IgD-negative memory B cell (primary cell): ENCODE measurements at regions not wholly inside any gene's neighbourhood (a gene's known extent, or its start where the extent isn't known, plus 50 kb on each side); places are given as distances from the start of the nearest gene placed in this dataset.

Experiments
- H3K27ac Mint-ChIP-seq, 3 donors: one replicate each; pipeline ENCODE4 v1.8.0; 2020 to 2022; ENCODE audit warnings: mild to moderate bottlenecking in 3 of 3, mixed read lengths in 3 of 3, moderate library complexity in 1 of 3
- H3K27me3 Mint-ChIP-seq: one replicate; pipeline ENCODE4 v1.8.0; 2021; ENCODE audit warnings: mixed read lengths
- H3K36me3 Mint-ChIP-seq: one replicate; pipeline ENCODE4 v1.8.0; 2020; ENCODE audit warnings: mild to moderate bottlenecking, mixed read lengths
- H3K4me1 Mint-ChIP-seq, 3 donors: one replicate each; pipeline ENCODE4 v1.8.0; 2020 to 2022; ENCODE audit warnings: mixed read lengths in 3 of 3, mild to moderate bottlenecking in 1 of 3
- H3K4me3 Mint-ChIP-seq, 4 donors: one replicate each; pipeline ENCODE4 v1.8.0; 2020 to 2022; ENCODE audit warnings: mild to moderate bottlenecking in 4 of 4, mixed read lengths in 4 of 4, moderate library complexity in 3 of 4
- H3K9me3 Mint-ChIP-seq, 3 donors: one replicate each; pipeline ENCODE4 v1.8.0; 2020 to 2021; ENCODE audit warnings: mixed read lengths in 3 of 3, mild to moderate bottlenecking in 1 of 3

GRCh38 chr1:65486613-65487012 lies 66.1 kb downstream of the LEPR start:
- no peak overlapping the region for H3K27ac Mint-ChIP-seq
- no peaks in the 10 kb centered on the region for H3K36me3 Mint-ChIP-seq
- H3K9me3 Mint-ChIP-seq: no peaks in the 10 kb centered on the region
- no peaks in the 10 kb centered on the region for H3K27me3 Mint-ChIP-seq
- H3K4me1 Mint-ChIP-seq: no peaks in the 10 kb centered on the region
- no peak overlapping the region for H3K4me3 Mint-ChIP-seq

DNA sequence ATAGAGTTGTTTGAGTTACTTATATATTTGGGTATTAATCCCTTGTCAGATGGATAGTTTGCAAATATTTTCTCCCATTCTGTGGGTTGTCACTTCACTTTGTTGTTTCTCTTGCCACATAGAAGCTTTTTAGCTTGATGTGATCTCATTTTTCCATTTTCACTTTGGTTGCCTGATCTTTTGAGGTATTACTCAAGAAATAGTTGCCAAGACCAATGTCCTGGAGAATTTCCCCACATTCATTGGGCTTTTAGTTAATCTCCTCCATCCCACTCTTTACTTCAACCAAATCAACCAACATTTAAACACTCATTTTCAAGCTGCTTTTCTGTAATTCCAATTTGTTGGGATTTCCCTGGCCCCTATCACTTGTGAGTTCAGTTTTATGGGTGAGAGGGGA lies 69.0 kb downstream of the LEPR start:
- Mint-ChIP-seq H3K27me3 (no peaks in the 10 kb centered on the region), H3K9me3 (peaks cover 0 to 2% (median 0%) of the 10 kb centered on the region in 3 donors), H3K4me3 (no peak overlapping the region), H3K4me1 (no peaks in the 10 kb centered on the region), H3K36me3 (peaks cover 3% of the 10 kb centered on the region), H3K27ac (no peak overlapping the region)

GRCh38 chr1:65490231-65491009 lies 70.0 kb downstream of the LEPR start:
- H3K36me3 Mint-ChIP-seq: peaks cover 3% of the 10 kb centered on the region
- H3K4me1 Mint-ChIP-seq: no peaks in the 10 kb centered on the region
- no peak overlapping the region for H3K4me3 Mint-ChIP-seq
- peaks cover under 1% of the 10 kb centered on the region for H3K27me3 Mint-ChIP-seq
- H3K9me3 Mint-ChIP-seq: peaks cover 0 to 2% (median 0%) of the 10 kb centered on the region in 3 donors
- H3K27ac Mint-ChIP-seq: no peak overlapping the region

GRCh38 chr1:65491472-65491871 lies 71.0 kb downstream of the LEPR start:
- Mint-ChIP-seq H3K4me3 (no peak overlapping the region), H3K27me3 (peaks cover 4% of the 10 kb centered on the region), H3K9me3 (peaks cover 0 to 5% (median 0%) of the 10 kb centered on the region in 3 donors), H3K36me3 (peaks cover 3% of the 10 kb centered on the region), H3K4me1 (no peaks in the 10 kb centered on the region), H3K27ac (no peak overlapping the region)

- H3K27me3 Mint-ChIP-seq: peaks cover 4% of the 10 kb centered on the region
- peaks cover 3% of the 10 kb centered on the region for H3K36me3 Mint-ChIP-seq
- peaks cover 0 to 6% (median 0%) of the 10 kb centered on the region in 3 donors for H3K9me3 Mint-ChIP-seq
- H3K4me1 Mint-ChIP-seq: no peaks in the 10 kb centered on the region
- H3K4me3 Mint-ChIP-seq: no peak overlapping the region
- no peak overlapping the region for H3K27ac Mint-ChIP-seq
Measured at GRCh38 chr1:65493802-65494201, 73.3 kb downstream of the LEPR start.

- peaks cover 3% of the 10 kb centered on the region for H3K36me3 Mint-ChIP-seq
- peaks cover 4% of the 10 kb centered on the region for H3K27me3 Mint-ChIP-seq
- H3K4me3 Mint-ChIP-seq: no peak overlapping the region
- H3K9me3 Mint-ChIP-seq: peaks cover 0 to 6% (median 0%) of the 10 kb centered on the region in 3 donors
- no peaks in the 10 kb centered on the region for H3K4me1 Mint-ChIP-seq
- no peak overlapping the region for H3K27ac Mint-ChIP-seq
Measured at GRCh38 chr1:65494671-65495070, 74.2 kb downstream of the LEPR start.

DNA sequence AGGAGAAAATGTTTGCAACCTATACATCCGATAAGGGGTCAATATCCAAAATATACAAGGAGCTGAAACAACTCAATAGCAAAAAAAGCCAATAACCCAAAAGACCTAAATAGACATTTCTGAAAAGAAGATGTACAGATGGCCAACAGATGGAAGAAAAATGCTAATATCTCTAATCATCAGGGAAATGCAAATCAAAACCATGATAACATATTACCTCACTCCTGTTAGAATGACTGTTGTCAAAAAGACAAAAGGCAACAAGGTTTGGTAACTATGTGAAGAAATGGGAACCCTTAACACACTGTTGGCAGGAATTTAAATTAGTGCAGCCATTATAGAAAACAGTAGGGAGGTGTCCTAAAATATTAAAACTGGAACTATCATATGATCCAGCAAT lies 74.7 kb downstream of the LEPR start:
- Mint-ChIP-seq H3K9me3 (peaks cover 0 to 6% (median 0%) of the 10 kb centered on the region in 3 donors), H3K4me3 (no peak overlapping the region), H3K27me3 (peaks cover 4% of the 10 kb centered on the region), H3K36me3 (peaks cover 3% of the 10 kb centered on the region), H3K4me1 (no peaks in the 10 kb centered on the region), H3K27ac (no peak overlapping the region)

GRCh38 chr1:65497256-65497830 lies 76.9 kb downstream of the LEPR start:
- Mint-ChIP-seq H3K9me3 (peaks cover 0 to 6% (median 0%) of the 10 kb centered on the region in 3 donors), H3K27me3 (peaks cover 4% of the 10 kb centered on the region), H3K4me3 (no peak overlapping the region), H3K27ac (no peak overlapping the region), H3K36me3 (peaks cover 3% of the 10 kb centered on the region), H3K4me1 (no peaks in the 10 kb centered on the region)

- peaks cover 1% of the 10 kb centered on the region for H3K27me3 Mint-ChIP-seq
- no peaks in the 10 kb centered on the region for H3K36me3 Mint-ChIP-seq
- no peaks in the 10 kb centered on the region for H3K4me1 Mint-ChIP-seq
- H3K4me3 Mint-ChIP-seq: no peak overlapping the region
- no peaks in the 10 kb centered on the region for H3K9me3 Mint-ChIP-seq
- no peak overlapping the region for H3K27ac Mint-ChIP-seq
Measured at GRCh38 chr1:65503427-65503826, 83.0 kb downstream of the LEPR start.

DNA sequence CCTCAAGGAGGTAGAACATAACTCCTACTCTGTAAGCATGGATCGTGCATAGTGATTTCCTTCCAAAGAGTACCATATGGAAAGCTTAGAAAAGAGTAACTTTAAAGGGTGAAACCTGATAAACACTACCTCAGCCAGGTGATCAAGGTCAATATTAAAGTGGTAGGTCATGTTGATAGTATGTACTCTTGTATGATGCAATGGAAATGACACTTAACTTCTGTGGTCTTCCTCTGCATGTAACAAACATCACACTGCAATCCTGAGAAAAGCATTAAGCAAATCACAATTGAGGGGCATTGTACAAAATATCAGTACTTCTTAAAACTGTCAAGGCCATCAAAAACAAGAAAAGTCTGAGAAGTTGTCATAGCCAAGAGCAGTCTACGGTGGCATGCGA lies 83.8 kb downstream of the LEPR start:
- H3K9me3 Mint-ChIP-seq: no peaks in the 10 kb centered on the region
- no peaks in the 10 kb centered on the region for H3K36me3 Mint-ChIP-seq
- H3K27ac Mint-ChIP-seq: no peak overlapping the region
- peaks cover 1% of the 10 kb centered on the region for H3K27me3 Mint-ChIP-seq
- no peaks in the 10 kb centered on the region for H3K4me1 Mint-ChIP-seq
- no peak overlapping the region for H3K4me3 Mint-ChIP-seq

DNA sequence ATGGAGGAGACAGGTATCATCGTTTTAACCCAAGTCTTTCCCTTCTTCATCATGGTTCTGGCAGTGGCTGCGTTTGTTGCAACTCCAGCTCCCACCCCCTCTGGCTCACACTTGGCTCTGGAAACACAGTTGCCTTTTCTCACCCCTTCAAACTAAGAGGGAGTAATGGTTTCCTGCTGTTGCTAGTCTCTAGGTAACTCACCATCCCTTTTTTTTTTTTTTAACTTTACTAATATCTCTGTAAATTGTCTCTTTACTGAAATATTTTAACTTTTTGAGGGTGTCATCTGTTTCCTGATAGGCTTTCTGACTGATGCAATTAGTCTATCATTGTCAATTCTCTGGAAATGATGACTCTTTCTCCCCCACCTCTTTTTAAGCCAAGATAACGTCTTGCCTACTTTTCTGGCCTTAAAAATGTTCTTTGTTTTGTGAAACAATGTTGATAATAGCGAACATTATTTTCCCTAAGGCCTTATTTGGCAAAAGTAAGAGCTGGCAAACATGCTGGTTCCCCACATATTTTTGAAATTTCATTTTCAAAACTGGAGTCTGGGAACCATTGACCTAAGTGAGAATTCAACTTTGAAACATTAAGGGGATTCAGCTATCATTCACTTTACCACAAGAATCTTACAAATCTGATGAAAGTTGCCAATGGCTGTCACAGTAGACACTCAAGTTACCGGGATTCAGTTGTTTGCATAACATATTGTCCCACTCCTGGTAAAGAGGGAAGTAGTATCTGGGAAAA lies 85.3 kb downstream of the LEPR start:
- Mint-ChIP-seq H3K36me3 (peaks cover 2% of the 10 kb centered on the region), H3K4me3 (no peak overlapping the region), H3K27me3 (peaks cover 1% of the 10 kb centered on the region), H3K4me1 (no peaks in the 10 kb centered on the region), H3K9me3 (no peaks in the 10 kb centered on the region), H3K27ac (no peak overlapping the region)

GRCh38 chr1:65508051-65508450 lies 87.6 kb downstream of the LEPR start:
- no peaks in the 10 kb centered on the region for H3K9me3 Mint-ChIP-seq
- no peak overlapping the region for H3K27ac Mint-ChIP-seq
- peaks cover 1% of the 10 kb centered on the region for H3K27me3 Mint-ChIP-seq
- H3K4me3 Mint-ChIP-seq: no peak overlapping the region
- H3K36me3 Mint-ChIP-seq: peaks cover 2% of the 10 kb centered on the region
- H3K4me1 Mint-ChIP-seq: no peaks in the 10 kb centered on the region

- Mint-ChIP-seq H3K4me1 (no peaks in the 10 kb centered on the region), H3K27me3 (peaks cover 1% of the 10 kb centered on the region), H3K27ac (no peak overlapping the region), H3K9me3 (no peaks in the 10 kb centered on the region), H3K4me3 (no peak overlapping the region), H3K36me3 (peaks cover 2% of the 10 kb centered on the region)
Measured at GRCh38 chr1:65509912-65510680, 89.6 kb downstream of the LEPR start.

- Mint-ChIP-seq H3K36me3 (peaks cover 2% of the 10 kb centered on the region), H3K27me3 (peaks cover 1% of the 10 kb centered on the region), H3K4me1 (no peaks in the 10 kb centered on the region), H3K4me3 (no peak overlapping the region), H3K9me3 (peaks cover 0 to 1% (median 0%) of the 10 kb centered on the region in 3 donors), H3K27ac (no peak overlapping the region)
Measured at GRCh38 chr1:65510961-65511360, 90.5 kb downstream of the LEPR start.

- Mint-ChIP-seq H3K36me3 (peaks cover 2% of the 10 kb centered on the region), H3K27ac (no peak overlapping the region), H3K4me3 (no peak overlapping the region), H3K4me1 (no peaks in the 10 kb centered on the region), H3K27me3 (no peaks in the 10 kb centered on the region), H3K9me3 (peaks cover 0 to 1% (median 0%) of the 10 kb centered on the region in 3 donors)
Measured at GRCh38 chr1:65512383-65512782, 91.9 kb downstream of the LEPR start.
